HEK293 (cell line): ENCODE measurements at regions not wholly inside any gene's neighbourhood (a gene's known extent, or its start where the extent isn't known, plus 50 kb on each side); places are given as distances from the start of the nearest gene placed in this dataset.

Source experiments
- CTCF ChIA-PET: fragments of 350-600 bp; formaldehyde crosslinking; extraction: SDS; loops from one replicate; lab custom pipeline; 2021; ENCODE audit warnings: antibody characterized with exemption; lab: Yijun Ruan, JAX
- POLR2A ChIA-PET: fragments of 300-600 bp; formaldehyde crosslinking; extraction: SDS; loops from one replicate; lab custom pipeline; 2020; ENCODE audit warnings: antibody characterized with exemption, inconsistent platforms; lab: Yijun Ruan, JAX
- H3K27ac ChIP-seq: fragments of 200-500 bp; sonication (Bioruptor generic); 2 replicates; pipeline ENCODE4 v1.5.1; 2014; ENCODE audit warnings: low read depth, low read length, control low read depth, inconsistent platforms; ENCODE audit errors: extremely low read depth
- H3K36me3 ChIP-seq, 2 experiments: fragments of 200-500 bp in 1 of 2; sonication (Bioruptor generic) in 1 of 2; 1 replicate in 1 of 2; 2 replicates in 1 of 2; pipeline ENCODE4 v1.5.1; 2014 to 2017; ENCODE audit warnings: inconsistent platforms in 2 of 2, low read length in 2 of 2; ENCODE audit not compliant: control insufficient read depth in 2 of 2, insufficient read depth in 1 of 2
- H3K4me1 ChIP-seq: fragments of 200-500 bp; sonication (Bioruptor generic); 2 replicates; pipeline ENCODE4 v1.5.1; 2014; ENCODE audit warnings: mild to moderate bottlenecking, low read length, inconsistent platforms; ENCODE audit not compliant: control insufficient read depth, insufficient read depth
- H3K4me3 ChIP-seq: 2 replicates; pipeline ENCODE4 v1.5.1; 2011; ENCODE audit warnings: low read depth, mild to moderate bottlenecking, control low read depth, low read length, moderate library complexity
- H3K9me3 ChIP-seq: fragments of 200-500 bp; sonication (Bioruptor generic); 2 replicates; pipeline ENCODE4 v1.5.1; 2014; ENCODE audit warnings: low read depth, low read length, inconsistent platforms; ENCODE audit not compliant: control insufficient read depth, insufficient read depth
- EGR2 ChIP-seq: fragments of 450-650 bp; formaldehyde crosslinking; IDR thresholded peaks from 2 replicates; pipeline ENCODE4 v1.5.1; 2016; ENCODE audit warnings: low read depth, missing biosample characterization, missing genetic modification characterization
- GLI2 ChIP-seq: fragments of 450-650 bp; formaldehyde crosslinking; IDR thresholded peaks from 2 replicates; pipeline ENCODE4; 2017; ENCODE audit warnings: missing biosample characterization, missing genetic modification characterization, low read depth, borderline replicate concordance
- KLF16 ChIP-seq: fragments of 450-650 bp; formaldehyde crosslinking; IDR thresholded peaks from 2 replicates; pipeline ENCODE4 v1.5.1; 2017; ENCODE audit warnings: missing biosample characterization, missing genetic modification characterization
- MYNN ChIP-seq: fragments of 450-650 bp; formaldehyde crosslinking; IDR thresholded peaks from 2 replicates; pipeline ENCODE4 v1.5.1; 2016; ENCODE audit warnings: missing biosample characterization, missing genetic modification characterization, borderline replicate concordance
- SP7 ChIP-seq: fragments of 450-650 bp; formaldehyde crosslinking; IDR thresholded peaks from 2 replicates; pipeline ENCODE4 v1.5.1; 2016; ENCODE audit warnings: missing biosample characterization, missing genetic modification characterization
- ZEB2 ChIP-seq: fragments of 450-650 bp; formaldehyde crosslinking; IDR thresholded peaks from 2 replicates; pipeline ENCODE4 v1.5.1; 2016; ENCODE audit warnings: missing biosample characterization, missing genetic modification characterization
- ZFP69B ChIP-seq: fragments of 450-650 bp; formaldehyde crosslinking; IDR thresholded peaks from 2 replicates; pipeline ENCODE4 v1.5.1; 2016; ENCODE audit warnings: missing biosample characterization, missing genetic modification characterization
- ZNF121 ChIP-seq: fragments of 450-650 bp; formaldehyde crosslinking; IDR thresholded peaks from 2 replicates; pipeline ENCODE4 v1.5.1; 2016; ENCODE audit warnings: missing biosample characterization, missing genetic modification characterization
- ZNF214 ChIP-seq: fragments of 450-650 bp; formaldehyde crosslinking; IDR thresholded peaks from 2 replicates; pipeline ENCODE4 v1.5.1; 2017; ENCODE audit warnings: missing biosample characterization, mild to moderate bottlenecking, missing genetic modification characterization, borderline replicate concordance
- ZNF350 ChIP-seq: fragments of 450-650 bp; formaldehyde crosslinking; IDR thresholded peaks from 2 replicates; pipeline ENCODE4 v1.5.0; 2017; ENCODE audit warnings: missing biosample characterization, mild to moderate bottlenecking, missing genetic modification characterization
- ZNF416 ChIP-seq: fragments of 450-650 bp; formaldehyde crosslinking; IDR thresholded peaks from 2 replicates; pipeline ENCODE4 v1.5.1; 2016; ENCODE audit warnings: missing biosample characterization, missing genetic modification characterization
- ZNF426 ChIP-seq: fragments of 450-650 bp; formaldehyde crosslinking; IDR thresholded peaks from 2 replicates; pipeline ENCODE4 v1.5.1; 2017; ENCODE audit warnings: missing biosample characterization, missing genetic modification characterization, mild to moderate bottlenecking, inconsistent platforms, moderate library complexity
- ZNF521 ChIP-seq: fragments of 450-650 bp; formaldehyde crosslinking; IDR thresholded peaks from 2 replicates; pipeline ENCODE4 v1.5.1; 2017; ENCODE audit warnings: missing biosample characterization, mild to moderate bottlenecking, missing genetic modification characterization
- ZNF549 ChIP-seq: fragments of 450-650 bp; IDR thresholded peaks from 2 replicates; pipeline ENCODE4 v1.5.1; 2018; ENCODE audit warnings: missing biosample characterization, missing genetic modification characterization, mild to moderate bottlenecking, inconsistent platforms, moderate library complexity
- ZNF621 ChIP-seq: fragments of 450-650 bp; formaldehyde crosslinking; IDR thresholded peaks from 2 replicates; pipeline ENCODE4 v1.5.1; 2017; ENCODE audit warnings: missing biosample characterization, missing genetic modification characterization
- ZNF624 ChIP-seq: fragments of 450-650 bp; formaldehyde crosslinking; IDR thresholded peaks from 2 replicates; pipeline ENCODE4 v1.5.1; 2017; ENCODE audit warnings: missing biosample characterization, missing genetic modification characterization
- ZNF654 ChIP-seq: fragments of 450-650 bp; formaldehyde crosslinking; IDR thresholded peaks from 2 replicates; pipeline ENCODE4 v1.5.1; 2016; ENCODE audit warnings: low read depth, missing biosample characterization, missing genetic modification characterization
- TF ChIP-seq, protein P1 (sequence below): fragments of 450-650 bp; formaldehyde crosslinking; IDR thresholded peaks from 2 replicates; pipeline ENCODE4 v1.5.1; 2016; ENCODE audit warnings: missing biosample characterization, missing genetic modification characterization
- TF ChIP-seq, protein P2 (sequence below): fragments of 450-650 bp; formaldehyde crosslinking; IDR thresholded peaks from 2 replicates; pipeline ENCODE4 v1.5.1; 2017; ENCODE audit warnings: missing biosample characterization, missing genetic modification characterization
- TF ChIP-seq, protein P3 (sequence below): fragments of 450-650 bp; formaldehyde crosslinking; IDR thresholded peaks from 2 replicates; pipeline ENCODE4 v1.5.1; 2016; ENCODE audit warnings: missing biosample characterization, missing genetic modification characterization

DNA sequence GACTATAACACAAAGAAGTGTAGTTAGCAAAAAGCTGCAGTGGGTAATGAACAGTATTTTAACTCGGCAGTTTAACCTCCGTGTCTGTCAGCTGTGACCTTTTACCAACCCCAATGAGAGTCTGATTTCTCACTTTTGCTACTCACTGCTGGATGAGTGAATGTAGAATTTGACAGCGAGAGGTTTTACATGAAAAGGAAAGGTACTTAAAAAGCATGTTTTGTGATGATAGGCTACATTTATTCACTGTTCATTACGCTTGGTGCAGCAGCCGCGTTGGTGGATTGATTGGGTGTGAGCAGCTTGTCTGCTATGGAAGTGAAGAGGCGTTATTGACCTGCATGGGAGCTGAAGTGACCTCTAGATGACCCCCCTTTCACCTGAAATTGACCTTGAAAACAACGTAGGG lies 867.7 kb downstream of the NR2F1-AS1 start:
- ChIA-PET POLR2A (no interaction called here), CTCF (no interaction called here)
- no peaks in the 10 kb centered on the region for H3K9me3 ChIP-seq
- no peak overlapping the region for H3K4me3 ChIP-seq
- H3K27ac ChIP-seq = no peak overlapping the region
- peaks cover 7% of the 10 kb centered on the region for H3K4me1 ChIP-seq
- TF ChIP-seq ZNF549 (tag by site-specific recombination) = no peak
- no peak for TF ChIP-seq GLI2 (tag by site-specific recombination)
- H3K36me3 ChIP-seq = no peaks in the 10 kb centered on the region

DNA sequence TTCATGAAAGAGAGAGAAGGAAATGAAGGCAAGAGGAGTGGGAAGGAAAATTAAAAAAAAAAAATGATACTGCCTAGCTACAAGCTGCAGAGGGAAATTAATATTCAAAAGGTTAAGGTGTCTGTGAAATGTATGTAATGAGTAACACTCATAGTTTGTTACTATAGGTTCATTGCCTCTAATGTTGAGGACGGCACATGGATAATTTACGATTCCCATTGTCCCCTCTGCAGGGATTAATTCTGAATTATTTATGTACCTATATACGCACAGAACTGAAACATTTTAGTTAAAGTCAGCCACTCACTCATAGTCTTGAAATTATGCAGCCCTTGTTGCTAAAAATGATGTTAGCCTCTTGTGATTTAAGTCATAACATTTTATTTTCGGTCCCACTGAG lies 869.1 kb downstream of the NR2F1-AS1 start:
- no peaks in the 10 kb centered on the region for H3K36me3 ChIP-seq
- no peak for TF ChIP-seq ZNF426
- no peak for TF ChIP-seq ZNF654
- TF ChIP-seq KLF16 (tag by site-specific recombination) = no peak
- no peak for TF ChIP-seq ZNF214 (tag by site-specific recombination)
- TF ChIP-seq, protein P1, sequence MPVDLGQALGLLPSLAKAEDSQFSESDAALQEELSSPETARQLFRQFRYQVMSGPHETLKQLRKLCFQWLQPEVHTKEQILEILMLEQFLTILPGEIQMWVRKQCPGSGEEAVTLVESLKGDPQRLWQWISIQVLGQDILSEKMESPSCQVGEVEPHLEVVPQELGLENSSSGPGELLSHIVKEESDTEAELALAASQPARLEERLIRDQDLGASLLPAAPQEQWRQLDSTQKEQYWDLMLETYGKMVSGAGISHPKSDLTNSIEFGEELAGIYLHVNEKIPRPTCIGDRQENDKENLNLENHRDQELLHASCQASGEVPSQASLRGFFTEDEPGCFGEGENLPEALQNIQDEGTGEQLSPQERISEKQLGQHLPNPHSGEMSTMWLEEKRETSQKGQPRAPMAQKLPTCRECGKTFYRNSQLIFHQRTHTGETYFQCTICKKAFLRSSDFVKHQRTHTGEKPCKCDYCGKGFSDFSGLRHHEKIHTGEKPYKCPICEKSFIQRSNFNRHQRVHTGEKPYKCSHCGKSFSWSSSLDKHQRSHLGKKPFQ (tag by site-specific recombination) = no peak
- TF ChIP-seq ZNF121 (tag by site-specific recombination) = no peak
- H3K27ac ChIP-seq = no peak overlapping the region
- ChIA-PET CTCF (interaction anchor here (0.5 kb wide), 1 partner anchor 90 kb away, joined by 4 read pairs; no protein-coding TSS in a partner anchor), POLR2A (no interaction called here)
- H3K4me3 ChIP-seq = no peak overlapping the region
- H3K4me1 ChIP-seq = peaks cover 7% of the 10 kb centered on the region
- H3K9me3 ChIP-seq = no peaks in the 10 kb centered on the region

DNA sequence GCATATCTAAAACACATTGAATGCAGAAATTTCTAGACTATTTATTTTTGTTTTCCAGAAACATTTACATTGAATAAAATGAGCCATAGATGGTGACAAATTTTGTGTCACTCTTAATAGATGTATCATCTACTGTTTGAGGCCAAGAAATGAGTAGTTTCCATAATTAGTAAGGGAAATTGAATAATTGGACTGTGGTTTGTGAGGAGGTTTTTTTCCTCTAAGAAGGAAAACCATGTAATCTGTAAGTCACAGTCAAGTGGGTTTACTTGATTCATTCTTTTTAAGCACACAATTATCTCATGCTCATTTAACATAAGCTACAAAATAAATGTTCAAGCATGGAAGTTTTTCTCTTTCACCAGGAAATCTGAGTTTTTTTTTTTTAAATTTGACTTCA lies 876.4 kb downstream of the NR2F1-AS1 start:
- no peaks in the 10 kb centered on the region for H3K9me3 ChIP-seq
- no peaks in the 10 kb centered on the region for H3K36me3 ChIP-seq
- no peaks in the 10 kb centered on the region for H3K4me1 ChIP-seq
- H3K4me3 ChIP-seq = no peak overlapping the region
- POLR2A ChIA-PET = no interaction called here
- TF ChIP-seq SP7 (tag by site-specific recombination) = 0 out of 2 replicates have a peak, but pooled peaks have one; percentile 26
- 0 out of 2 replicates have a peak, but pooled peaks have one; percentile 36 for TF ChIP-seq ZEB2
- no peak for TF ChIP-seq ZNF624 (tag by site-specific recombination)
- TF ChIP-seq, protein P2, sequence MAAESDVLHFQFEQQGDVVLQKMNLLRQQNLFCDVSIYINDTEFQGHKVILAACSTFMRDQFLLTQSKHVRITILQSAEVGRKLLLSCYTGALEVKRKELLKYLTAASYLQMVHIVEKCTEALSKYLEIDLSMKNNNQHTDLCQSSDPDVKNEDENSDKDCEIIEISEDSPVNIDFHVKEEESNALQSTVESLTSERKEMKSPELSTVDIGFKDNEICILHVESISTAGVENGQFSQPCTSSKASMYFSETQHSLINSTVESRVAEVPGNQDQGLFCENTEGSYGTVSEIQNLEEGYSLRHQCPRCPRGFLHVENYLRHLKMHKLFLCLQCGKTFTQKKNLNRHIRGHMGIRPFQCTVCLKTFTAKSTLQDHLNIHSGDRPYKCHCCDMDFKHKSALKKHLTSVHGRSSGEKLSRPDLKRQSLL (tag by site-specific recombination) = no peak
- no peak for TF ChIP-seq EGR2 (tag by site-specific recombination)
- CTCF ChIA-PET = no interaction called here
- no peak overlapping the region for H3K27ac ChIP-seq

DNA sequence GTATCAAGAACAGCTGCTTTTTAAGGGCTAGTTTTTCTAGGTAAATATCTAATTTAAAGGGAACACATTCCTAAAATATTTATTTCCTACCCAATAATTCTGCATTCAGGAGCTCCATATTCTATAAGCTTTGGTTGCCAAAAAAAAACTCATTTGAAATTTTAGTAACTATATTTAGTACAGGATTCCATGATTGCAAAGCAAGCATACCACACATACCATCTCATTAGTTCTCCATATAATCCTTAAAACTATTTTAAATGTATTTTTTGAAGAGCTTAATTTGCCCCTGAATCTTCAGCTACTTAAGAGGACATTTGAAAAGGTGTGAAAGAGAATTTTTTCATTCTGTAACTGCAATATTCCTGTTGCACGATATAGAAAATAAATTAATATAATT lies 877.0 kb downstream of the NR2F1-AS1 start:
- POLR2A ChIA-PET = no interaction called here
- no peaks in the 10 kb centered on the region for H3K9me3 ChIP-seq
- TF ChIP-seq ZEB2 (no peak), MYNN (tag by site-specific recombination) (no peak), ZFP69B (tag by site-specific recombination) (no peak), ZNF521 (tag by site-specific recombination) (no peak), ZNF621 (tag by site-specific recombination) (no peak), ZNF350 (tag by site-specific recombination) (no peak), ZNF416 (tag by site-specific recombination) (no peak)
- TF ChIP-seq, protein P3, sequence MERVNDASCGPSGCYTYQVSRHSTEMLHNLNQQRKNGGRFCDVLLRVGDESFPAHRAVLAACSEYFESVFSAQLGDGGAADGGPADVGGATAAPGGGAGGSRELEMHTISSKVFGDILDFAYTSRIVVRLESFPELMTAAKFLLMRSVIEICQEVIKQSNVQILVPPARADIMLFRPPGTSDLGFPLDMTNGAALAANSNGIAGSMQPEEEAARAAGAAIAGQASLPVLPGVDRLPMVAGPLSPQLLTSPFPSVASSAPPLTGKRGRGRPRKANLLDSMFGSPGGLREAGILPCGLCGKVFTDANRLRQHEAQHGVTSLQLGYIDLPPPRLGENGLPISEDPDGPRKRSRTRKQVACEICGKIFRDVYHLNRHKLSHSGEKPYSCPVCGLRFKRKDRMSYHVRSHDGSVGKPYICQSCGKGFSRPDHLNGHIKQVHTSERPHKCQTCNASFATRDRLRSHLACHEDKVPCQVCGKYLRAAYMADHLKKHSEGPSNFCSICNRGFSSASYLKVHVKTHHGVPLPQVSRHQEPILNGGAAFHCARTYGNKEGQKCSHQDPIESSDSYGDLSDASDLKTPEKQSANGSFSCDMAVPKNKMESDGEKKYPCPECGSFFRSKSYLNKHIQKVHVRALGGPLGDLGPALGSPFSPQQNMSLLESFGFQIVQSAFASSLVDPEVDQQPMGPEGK = no peak
- TF ChIP-seq, all 188 proteins: peak for 0
- Histone ChIP-seq H3K36me3 (no peaks in the 10 kb centered on the region), H3K27ac (no peak overlapping the region), H3K4me1 (no peaks in the 10 kb centered on the region), H3K4me3 (no peak overlapping the region)
- CTCF ChIA-PET = no interaction called here
